Right lobe of liver (tissue), 6 donors: ENCODE measurements at regions not wholly inside any gene's neighbourhood (a gene's known extent, or its start where the extent isn't known, plus 50 kb on each side); places are given as distances from the start of the nearest gene placed in this dataset.

Experiments
- ATAC-seq, 4 donors: fragments of 200-7000 bp; cut with Tn5 transposase; one replicate each; pipeline ENCODE4 v1.9.1; 2020; ENCODE audit warnings: mild to moderate bottlenecking in 4 of 4, moderate library complexity in 4 of 4
- DNase-seq, 3 donors: peaks; one replicate each; pipeline ENCODE4 v3.0.0-alpha.2; 2020
- H3K27ac ChIP-seq, 3 donors: fragments of 200-600 bp; one replicate each; pipeline ENCODE4 v1.8.0; 2022
- H3K27me3 ChIP-seq, 2 donors: fragments of 200-600 bp; one replicate each; pipeline ENCODE4 v1.8.0; 2022
- H3K36me3 ChIP-seq, 4 donors: fragments of 200-600 bp; sonication (generic) in 1 of 4; one replicate each; pipeline versions ENCODE4 v1.5.1 to v1.8.0; 2017 to 2022; ENCODE audit warnings: control low read depth in 1 of 4
- H3K4me1 ChIP-seq, 4 donors: fragments of 200-600 bp; sonication (generic) in 1 of 4; one replicate each; pipeline versions ENCODE4 v1.5.1 to v1.8.0; 2017 to 2022; ENCODE audit warnings: control low read depth in 1 of 4
- H3K4me3 ChIP-seq, 3 donors: fragments of 200-600 bp; one replicate each; pipeline ENCODE4 v1.8.0; 2022
- H3K9me3 ChIP-seq, 4 donors: fragments of 200-600 bp; sonication (generic) in 1 of 4; one replicate each; pipeline versions ENCODE4 v1.5.1 to v1.8.0; 2017 to 2022; ENCODE audit warnings: control low read depth in 1 of 4
- CTCF ChIP-seq, 4 donors: fragments of 200-600 bp in 3 of 4; fragments of 450-650 bp in 1 of 4; IDR thresholded peaks; one replicate each; pipeline versions ENCODE4 v1.5.1 to v1.8.0; 2016 to 2022; ENCODE audit warnings: antibody characterized with exemption in 4 of 4, mild to moderate bottlenecking in 2 of 4
- POLR2A ChIP-seq: fragments of 450-650 bp; IDR thresholded peaks from one replicate; pipeline ENCODE4 v1.6.1; 2017; ENCODE audit warnings: antibody characterized with exemption, mild to moderate bottlenecking
- WGBS: methylation state at CpG from one replicate; pipeline ENCODE4 v1.1.6; 2018; ENCODE audit warnings: low coverage, low lambda C conversion rate; ENCODE audit not compliant: insufficient coverage; ENCODE audit errors: missing lambda C conversion rate; 5-methylcytosine and 5-hydroxymethylcytosine counted together
- intact Hi-C, 2 donors: fragments of 100-400 bp; cut with DNase I; formaldehyde crosslinking; loops; one replicate each; pipeline versions ENCODE4 v1.11.2 to v1.14.1; 2022
- donor health status: DM: no; HTN: yes; CAD: no.
- donor health status: DM: no; HTN: no; CAD: no.
- donor health status: DM: no; HTN: no; CAD: no.
- donor health status: DM: no; HTN: yes; CAD: no.
- donor health status: DM: no; HTN: yes; CAD: no.

DNA sequence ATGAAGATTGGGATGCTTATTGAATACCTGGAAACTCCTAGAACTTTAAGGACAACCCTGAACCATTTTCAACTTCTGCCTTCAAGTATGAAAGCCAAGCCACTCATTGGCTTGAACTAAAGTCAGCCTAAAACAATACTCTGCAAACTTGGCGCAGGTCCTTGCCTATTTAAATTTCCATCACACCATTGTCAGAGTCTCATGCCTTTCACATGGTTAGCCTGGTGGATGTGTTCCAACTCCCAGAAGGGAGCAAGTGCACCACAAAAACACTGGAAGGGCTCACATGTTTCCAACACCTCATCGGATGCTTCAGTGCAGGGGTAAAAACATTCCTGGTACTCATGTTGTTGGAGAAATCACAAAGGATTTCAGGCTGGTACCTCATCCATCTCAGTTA is 511.6 kb upstream of the MDFIC2 start:
- intact Hi-C loops = no loop called here
- no peak for ATAC-seq
- no peaks in the 10 kb centered on the region for H3K36me3 ChIP-seq
- no peak overlapping the region for H3K4me3 ChIP-seq
- 63% methylated on average over 2 of the region's 2 CpGs for WGBS
- H3K9me3 ChIP-seq = no peaks in the 10 kb centered on the region
- H3K27ac ChIP-seq = no peak overlapping the region
- no peak for TF ChIP-seq POLR2A
- TF ChIP-seq CTCF (IDR thresholded peaks at IDR 0.05) = no peak
- DNase-seq = no peak
- H3K27me3 ChIP-seq = no peaks in the 10 kb centered on the region
- no peaks in the 10 kb centered on the region for H3K4me1 ChIP-seq

DNA sequence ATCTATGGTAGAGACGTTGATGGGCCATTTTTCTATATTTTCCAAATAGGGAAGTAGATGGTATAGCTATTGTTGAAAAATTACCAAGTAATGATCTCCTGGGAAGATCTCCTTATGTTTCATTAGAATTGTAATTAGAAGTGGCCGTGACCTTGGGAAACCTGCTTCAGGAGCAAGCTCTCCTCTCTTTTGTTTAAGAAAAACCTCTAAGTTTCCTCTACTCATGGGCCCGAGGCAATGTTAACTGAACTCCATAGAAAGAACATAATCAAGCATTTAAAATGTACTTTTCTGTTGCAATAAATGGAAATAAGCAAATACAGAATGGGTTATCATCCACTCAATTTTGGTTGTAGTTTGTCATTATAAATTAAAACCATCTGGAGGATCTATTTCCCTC is 511.2 kb upstream of the MDFIC2 start:
- intact Hi-C loops = no loop called here
- DNase-seq (no peak), ATAC-seq (no peak)
- H3K27ac ChIP-seq = no peak overlapping the region
- H3K27me3 ChIP-seq = no peaks in the 10 kb centered on the region
- H3K36me3 ChIP-seq = no peaks in the 10 kb centered on the region
- no peak overlapping the region for H3K4me3 ChIP-seq
- no peaks in the 10 kb centered on the region for H3K9me3 ChIP-seq
- 45% methylated on average over 3 of the region's 3 CpGs for whole genome bisulfite sequencing
- H3K4me1 ChIP-seq = no peaks in the 10 kb centered on the region
- TF ChIP-seq CTCF (IDR thresholded peaks at IDR 0.05) = no peak
- TF ChIP-seq POLR2A = no peak

DNA sequence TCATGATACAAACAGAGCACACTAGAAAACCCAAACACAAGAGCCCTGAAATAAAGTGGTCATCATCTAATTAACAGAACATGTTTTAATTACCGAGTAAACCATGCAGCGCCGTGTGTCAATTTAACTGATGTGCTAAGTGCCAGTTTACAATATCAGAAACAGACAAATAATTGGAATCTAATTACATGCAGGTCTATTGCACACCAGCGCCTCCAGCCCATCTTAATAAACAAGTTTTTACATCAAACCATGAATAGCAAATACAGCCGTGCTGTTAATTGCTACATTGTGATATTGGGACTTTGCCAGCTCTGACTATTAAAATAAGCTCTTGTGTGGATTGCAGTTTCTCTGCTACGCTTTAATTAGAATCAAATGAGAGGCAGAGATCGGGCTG is 510.2 kb upstream of the MDFIC2 start:
- H3K9me3 ChIP-seq = no peaks in the 10 kb centered on the region
- no peaks in the 10 kb centered on the region for H3K4me1 ChIP-seq
- 68% methylated on average over 7 of the region's 7 CpGs for WGBS
- no peaks in the 10 kb centered on the region for H3K36me3 ChIP-seq
- H3K4me3 ChIP-seq = no peak overlapping the region
- no peak overlapping the region for H3K27ac ChIP-seq
- DNase-seq = no peak
- no peak for ATAC-seq
- intact Hi-C loops = no loop called here
- no peak for TF ChIP-seq CTCF (IDR thresholded peaks at IDR 0.05)
- no peak for TF ChIP-seq POLR2A
- H3K27me3 ChIP-seq = no peaks in the 10 kb centered on the region

DNA sequence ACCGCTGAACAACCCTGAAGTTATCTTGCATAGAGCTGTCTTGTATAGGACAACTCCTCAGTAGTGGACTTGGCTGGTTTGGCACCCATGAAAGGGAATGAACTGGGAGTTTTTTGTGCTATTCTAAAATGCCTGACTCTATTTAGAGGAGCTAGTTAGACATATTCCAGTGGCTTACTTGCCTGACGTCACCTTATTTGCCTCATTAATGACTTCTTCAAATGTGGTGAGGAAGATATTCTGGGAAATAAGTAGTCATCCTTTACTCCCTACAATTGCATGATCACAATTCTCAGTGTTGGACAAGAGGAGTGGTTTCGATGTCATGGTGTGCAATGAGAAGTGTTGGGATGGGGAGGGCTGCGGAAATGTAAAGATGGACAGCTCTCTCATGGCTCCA is 509.2 kb upstream of the MDFIC2 start:
- ATAC-seq (no peak), DNase-seq (no peak)
- no peak for TF ChIP-seq POLR2A
- TF ChIP-seq CTCF (IDR thresholded peaks at IDR 0.05) = no peak
- H3K36me3 ChIP-seq = no peaks in the 10 kb centered on the region
- no peaks in the 10 kb centered on the region for H3K4me1 ChIP-seq
- H3K4me3 ChIP-seq = no peak overlapping the region
- H3K27me3 ChIP-seq = no peaks in the 10 kb centered on the region
- peaks cover 0 to 4% (median 0%) of the 10 kb centered on the region in 4 donors for H3K9me3 ChIP-seq
- H3K27ac ChIP-seq = no peak overlapping the region
- intact Hi-C loops = no loop called here
- WGBS = 73% methylated on average over 4 of the region's 4 CpGs

DNA sequence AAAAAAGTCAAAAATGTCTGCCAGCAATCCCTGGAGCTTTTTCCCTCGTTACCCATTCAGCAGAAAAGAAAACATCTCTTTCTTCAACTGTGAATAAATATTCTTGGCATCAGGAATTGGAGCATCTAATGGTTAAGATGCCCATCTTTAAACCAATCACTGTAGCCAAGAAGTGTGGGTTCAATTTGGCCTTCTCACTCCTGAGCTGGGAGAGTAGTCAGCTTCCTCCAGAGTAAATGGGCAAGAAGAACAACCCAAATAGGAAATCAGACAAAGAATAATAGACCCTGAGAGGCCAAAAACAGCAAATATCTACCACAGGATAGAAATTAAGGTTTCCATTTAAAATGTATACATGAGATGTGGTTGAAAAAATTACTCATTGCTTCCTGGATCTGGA is 508.0 kb upstream of the MDFIC2 start:
- no peak for ATAC-seq
- H3K4me3 ChIP-seq = no peak overlapping the region
- TF ChIP-seq CTCF (IDR thresholded peaks at IDR 0.05) (no peak), POLR2A (no peak)
- no peak overlapping the region for H3K27ac ChIP-seq
- no peaks in the 10 kb centered on the region for H3K36me3 ChIP-seq
- peaks cover 0 to 5% (median 0%) of the 10 kb centered on the region in 4 donors for H3K9me3 ChIP-seq
- DNase-seq = no peak
- 50% methylated on average over 1 of the region's 1 CpG for WGBS
- H3K27me3 ChIP-seq = no peaks in the 10 kb centered on the region
- intact Hi-C loops = no loop called here
- no peaks in the 10 kb centered on the region for H3K4me1 ChIP-seq
